ENCODE measurements at regions not wholly inside any gene's neighbourhood (a gene's known extent, or its start where the extent isn't known, plus 50 kb on each side); places are given as distances from the start of the nearest gene placed in this dataset.
A peak's percentile ranks its signal among the peaks of the same experiment; 100 is the strongest.

DNA sequence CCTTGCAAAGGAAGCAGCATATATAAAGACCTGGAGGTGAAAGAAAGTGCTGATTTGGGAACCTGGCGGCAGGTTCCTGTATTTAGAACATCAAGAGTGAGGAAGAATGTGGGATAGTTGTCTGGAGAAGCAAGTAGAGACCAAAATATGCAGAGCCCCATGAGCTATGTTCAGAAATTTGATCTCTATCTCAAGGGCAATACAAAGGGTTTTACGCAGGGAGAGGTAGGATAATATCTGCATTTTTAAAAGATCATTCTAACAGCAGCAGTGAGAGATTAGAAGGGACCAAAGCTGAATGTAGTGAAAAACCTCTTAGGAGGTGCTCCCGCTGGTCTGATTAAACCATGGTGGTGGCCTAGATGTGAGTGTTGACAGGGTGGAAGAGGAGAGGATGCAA is 453.9 kb upstream of the PKN2 start:
- DNase-seq: no peak

DNA sequence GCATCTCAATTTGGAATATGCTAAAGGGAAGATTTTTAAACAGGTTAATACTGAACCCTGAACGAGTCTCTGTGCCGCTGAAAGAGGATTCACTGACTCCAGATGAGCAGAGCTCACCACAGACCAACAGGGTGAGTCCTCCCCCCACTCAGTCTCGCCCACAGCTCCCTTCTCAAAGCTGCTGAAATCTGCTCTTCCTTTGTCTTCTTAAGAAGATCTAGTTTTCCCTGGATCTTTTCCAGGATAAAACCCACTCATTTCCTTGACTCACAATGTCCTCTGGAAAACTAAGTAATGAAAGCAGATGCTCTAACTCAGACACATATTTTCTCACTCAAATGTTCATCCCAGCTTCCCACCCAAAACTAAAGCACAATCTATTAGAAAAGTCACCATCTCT is 447.0 kb upstream of the PKN2 start:
- peak; percentile 9 for DNase-seq

DNA sequence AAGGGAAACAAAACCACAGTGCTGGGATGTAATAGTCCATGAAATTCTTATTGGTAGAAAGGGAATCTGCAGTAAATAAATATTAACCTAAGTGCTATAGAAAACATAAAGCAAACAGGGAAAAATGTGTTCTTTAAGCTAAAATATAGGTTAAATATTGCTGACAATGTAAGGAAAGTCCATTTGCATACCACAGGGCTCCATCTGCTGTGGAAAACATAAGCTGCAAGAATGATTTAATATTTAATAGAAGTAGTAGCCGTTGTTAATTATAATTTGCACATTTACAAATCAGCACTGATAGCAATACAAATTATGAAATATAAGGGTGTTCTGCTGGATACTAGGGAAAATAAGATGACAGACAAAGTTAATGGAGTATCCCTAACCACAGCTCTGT is 444.9 kb upstream of the PKN2 start:
- DNase-seq: no peak

DNA sequence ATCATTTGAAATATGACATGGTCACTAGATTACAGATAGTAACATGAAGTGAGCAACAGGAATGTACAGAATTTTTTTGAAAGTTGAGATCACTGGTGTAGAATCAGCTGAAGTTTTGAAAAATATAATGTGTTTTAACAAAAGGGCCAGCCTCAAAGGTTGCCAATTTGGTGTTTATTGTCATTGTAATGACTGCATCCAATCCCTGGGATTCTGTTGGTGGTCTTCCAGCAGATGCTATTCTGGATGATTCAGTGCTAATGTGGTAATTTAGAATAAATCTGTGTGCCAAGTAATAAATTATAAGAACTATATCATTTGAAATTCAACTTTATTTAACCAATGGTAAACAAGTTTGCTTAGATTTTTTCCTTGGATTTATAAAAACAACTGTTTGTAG is 436.4 kb upstream of the PKN2 start:
- no peak for DNase-seq

DNA sequence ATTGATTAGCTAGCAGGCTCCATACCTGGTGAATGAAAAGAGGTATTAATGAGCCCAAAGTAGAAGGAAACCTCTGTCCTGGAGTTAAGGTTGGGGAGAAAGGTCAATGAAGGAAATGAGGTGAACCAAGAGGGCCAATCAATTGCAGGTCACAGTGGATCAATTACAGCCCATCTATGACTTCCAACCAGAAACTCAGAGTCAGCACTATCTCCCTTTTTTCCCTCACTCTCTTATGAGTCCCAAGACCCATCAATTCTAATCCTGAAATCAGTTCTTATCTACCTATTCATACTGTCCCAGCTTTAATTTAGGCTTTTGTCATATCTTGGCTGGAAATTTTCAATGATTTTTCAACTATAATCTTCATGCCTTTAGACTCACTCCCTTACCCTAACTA is 433.2 kb upstream of the PKN2 start:
- no peak for DNase-seq

DNA sequence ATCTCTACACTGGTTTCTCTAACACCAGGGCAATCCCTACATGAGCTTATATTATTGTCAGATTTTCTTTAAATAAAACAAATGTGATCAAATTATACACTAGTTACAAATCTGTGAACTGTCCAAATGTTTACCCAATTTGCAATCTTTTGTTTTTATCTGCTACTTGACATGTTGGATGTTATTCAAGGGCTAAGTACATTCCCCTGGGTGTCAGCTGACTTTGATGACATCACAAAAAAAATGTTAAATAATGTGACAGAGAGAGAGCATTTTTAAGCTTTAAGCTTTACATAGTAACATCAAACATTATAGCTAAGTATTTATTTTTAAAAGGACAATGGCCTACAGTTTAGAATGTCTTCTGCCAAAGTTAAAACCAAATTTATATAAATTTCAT is 431.3 kb upstream of the PKN2 start:
- DNase-seq: no peak

DNA sequence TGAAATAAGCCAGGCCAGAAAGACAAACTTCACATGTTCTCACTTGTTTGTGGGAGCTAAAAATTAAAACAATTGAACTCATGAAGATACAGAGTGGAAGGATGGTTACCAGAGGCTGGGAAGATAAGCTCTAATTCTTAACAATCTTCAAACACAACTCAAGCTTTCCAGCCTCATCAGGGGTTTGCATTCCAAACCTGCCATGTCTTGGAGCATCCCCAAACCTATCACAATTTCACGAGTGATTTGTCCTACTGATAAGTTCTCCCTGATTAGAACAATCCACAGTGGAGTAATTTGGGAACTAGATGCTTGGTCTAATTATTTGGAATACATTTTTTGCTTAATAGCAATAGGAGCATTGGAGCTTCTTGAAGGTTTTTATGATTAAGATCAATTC is 418.5 kb upstream of the PKN2 start:
- no peak for DNase-seq

DNA sequence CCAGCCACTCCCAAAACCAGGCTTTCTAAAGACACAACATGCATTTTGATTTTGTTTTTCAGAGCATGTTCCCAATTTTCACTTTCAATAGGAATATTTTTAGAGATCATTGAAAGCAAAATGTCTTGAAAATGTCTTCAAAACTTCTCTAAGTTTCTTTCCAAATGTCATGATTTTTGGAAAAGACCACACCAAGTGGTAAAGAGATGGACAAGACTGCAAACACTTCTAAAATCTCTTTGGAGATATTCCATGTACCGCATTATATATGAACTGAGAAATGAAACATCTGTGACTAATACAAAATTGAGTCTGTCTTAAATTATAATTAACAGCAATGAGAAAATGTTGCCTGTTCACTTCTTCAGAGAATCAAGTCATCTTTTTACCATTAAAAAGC is 418.0 kb upstream of the PKN2 start:
- no peak for DNase-seq

DNA sequence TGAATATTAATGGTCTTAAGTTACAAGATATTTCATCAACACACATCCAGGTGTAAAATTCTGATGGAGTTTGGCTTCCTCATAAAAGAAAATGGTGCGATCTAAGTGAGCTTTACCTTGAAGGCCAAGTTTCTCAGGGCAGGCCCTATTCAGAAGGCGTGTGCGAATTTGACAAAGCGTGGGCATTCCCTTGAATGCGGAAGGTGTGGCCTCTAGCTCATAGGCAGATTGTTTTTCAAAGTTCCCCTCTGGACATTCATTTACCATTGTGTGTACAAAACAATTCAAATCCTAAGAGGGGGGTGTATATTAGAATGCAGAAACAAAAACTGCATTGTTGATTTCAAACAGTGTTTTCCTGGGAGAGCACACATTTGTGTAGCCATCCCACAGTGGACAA is 411.9 kb upstream of the PKN2 start:
- no peak for DNase-seq

DNA sequence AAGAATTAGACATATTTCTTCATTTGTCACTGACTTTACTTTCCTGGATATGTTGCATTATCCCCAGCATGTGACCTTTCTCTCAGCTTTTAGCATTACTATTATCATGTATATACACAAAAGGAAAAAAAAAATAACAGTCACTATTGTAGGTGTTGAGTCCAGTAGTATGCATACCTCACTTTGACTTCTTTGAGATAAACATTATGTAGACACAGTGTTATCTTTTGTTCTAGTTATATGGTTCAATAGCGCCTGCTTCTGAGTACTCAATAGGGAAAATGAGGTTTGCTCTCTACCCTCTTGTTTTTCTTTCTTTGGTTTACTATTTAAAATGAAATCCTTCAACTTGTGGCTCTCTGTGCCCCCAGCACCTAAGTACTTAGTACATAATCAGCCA is 409.6 kb upstream of the PKN2 start:
- no peak for DNase-seq

DNA sequence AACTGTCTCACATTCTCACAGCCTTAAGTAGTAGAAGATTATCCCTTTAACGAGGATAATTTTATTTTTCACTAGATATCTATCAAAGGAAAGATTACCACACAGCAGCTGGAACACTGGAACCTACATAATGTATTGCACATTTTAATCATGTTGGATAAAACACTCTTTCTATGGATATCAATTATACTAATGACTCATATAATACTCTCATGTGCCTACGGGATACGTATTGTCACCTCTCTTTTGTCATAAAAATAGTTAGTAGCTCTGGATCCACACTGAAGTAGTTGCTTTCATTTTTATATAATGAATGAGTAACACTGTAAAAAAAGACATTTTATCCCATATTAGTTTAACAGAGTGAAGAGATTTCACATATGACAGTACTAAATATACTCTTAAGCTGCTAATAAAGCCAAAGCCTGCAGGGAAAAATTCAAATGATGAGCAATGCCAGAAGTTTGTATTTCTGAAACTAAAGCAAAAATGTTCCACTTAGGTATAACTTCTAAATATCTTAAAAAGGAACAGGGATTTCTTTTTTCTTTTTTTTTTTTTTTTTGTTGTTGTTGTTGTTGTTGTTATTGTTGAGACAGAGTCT is 408.7 kb upstream of the PKN2 start:
- no peak for DNase-seq

DNA sequence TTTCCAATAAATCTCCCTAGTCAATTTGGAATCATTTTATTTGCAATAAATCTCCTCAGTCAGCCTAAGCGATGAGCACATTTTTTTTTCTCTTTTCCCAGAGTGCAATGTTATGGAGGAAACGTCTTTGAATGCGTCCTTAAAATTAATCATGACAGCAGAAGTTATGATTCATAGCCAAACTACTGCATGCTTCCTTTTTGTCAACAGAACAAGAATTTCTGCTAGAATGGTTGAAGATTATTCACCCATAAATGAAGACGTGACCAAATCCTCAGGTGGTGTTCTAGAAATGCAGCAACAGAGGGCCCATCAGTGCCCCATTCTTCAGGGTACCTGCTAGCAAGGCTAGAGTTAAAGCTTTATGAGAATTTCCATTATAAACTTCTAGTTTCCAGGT is 407.9 kb upstream of the PKN2 start:
- DNase-seq: no peak

DNA sequence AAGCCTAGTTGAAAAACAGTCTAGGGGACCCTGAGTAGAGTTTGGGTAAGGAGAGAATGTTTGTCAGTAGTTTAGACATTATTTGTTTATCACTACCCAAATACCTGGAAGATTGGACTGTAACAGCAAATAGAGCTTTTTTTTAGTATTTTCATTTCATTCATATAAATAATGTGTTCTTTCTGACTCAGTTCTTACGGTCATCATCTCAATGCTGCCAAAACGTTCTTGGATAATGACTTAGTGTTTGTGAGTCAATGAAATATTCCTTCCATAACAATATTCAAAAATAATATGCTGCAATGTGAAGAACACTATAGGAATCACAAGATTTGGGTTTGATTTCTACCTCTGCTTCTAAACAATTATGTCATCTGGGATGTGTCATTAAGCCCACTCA is 400.0 kb upstream of the PKN2 start:
- DNase-seq: no peak

DNA sequence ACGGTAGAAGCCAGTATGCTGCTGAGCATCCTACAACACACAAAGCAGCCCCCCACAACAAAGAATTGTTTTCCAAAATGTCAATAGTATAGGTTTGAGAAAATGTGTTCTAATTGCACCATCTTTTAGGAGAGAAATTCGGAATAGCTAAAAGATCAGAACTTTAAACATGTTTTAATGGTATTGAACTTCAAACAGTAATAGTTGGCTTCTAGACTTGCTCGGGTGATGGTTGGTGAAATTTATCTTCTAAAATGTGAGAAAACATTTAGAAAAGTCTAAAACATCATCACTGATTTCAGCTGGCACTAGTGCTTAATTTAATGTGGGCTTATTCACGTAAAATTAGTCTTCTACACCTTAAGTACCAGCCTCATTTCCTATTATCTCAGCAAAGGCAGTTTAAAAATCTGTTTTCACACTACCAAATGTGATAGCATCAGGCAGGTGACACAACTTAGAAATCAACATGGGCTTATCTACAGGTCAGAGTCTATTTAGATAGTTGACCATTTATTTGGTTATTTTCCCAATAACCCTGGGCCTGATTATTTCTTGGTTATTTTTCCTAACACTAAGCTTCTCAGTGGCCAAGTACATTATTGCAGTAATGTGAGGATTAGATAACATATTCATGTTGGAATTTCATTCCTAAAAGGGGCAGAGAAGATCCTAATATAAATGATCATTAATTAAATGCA is 399.3 kb upstream of the PKN2 start:
- no peak for DNase-seq

DNA sequence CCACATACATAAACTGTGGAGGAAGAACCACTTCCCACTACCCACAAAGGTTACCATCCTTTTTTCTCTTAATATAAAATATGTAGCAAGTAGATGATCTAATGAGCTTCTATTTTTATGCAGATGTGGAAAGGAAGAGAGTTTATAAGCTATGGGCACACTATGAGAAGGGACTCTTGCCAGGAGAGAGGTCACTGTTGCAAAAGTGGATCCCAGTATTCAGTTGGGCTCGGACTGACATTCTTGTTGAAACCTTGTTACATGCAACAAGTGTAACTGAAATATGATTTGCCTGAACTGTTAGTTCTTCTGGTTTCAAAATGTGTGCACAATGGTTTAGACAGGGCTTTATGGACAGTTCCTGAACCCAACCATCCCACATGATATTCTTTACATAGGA is 397.4 kb upstream of the PKN2 start:
- DNase-seq: no peak

DNA sequence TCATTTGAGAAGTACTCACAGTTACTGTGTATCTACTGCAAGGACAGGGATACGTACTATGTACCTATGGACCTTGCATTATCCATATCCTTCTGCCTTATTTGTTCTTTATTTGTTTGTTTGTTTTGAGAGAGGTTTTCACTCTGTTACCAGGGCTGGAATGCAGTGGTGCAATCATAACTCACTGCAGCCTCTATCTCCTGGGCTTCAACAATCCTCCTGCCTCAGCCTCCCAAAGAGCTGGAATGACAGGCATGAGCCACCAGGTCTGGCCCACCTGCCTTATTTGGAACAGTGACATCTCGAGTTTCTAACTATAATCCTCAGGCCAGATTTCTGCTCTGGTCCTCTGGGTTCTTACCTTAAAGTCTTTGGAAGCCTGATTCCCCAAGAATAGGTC is 395.5 kb upstream of the PKN2 start:
- DNase-seq: no peak

DNA sequence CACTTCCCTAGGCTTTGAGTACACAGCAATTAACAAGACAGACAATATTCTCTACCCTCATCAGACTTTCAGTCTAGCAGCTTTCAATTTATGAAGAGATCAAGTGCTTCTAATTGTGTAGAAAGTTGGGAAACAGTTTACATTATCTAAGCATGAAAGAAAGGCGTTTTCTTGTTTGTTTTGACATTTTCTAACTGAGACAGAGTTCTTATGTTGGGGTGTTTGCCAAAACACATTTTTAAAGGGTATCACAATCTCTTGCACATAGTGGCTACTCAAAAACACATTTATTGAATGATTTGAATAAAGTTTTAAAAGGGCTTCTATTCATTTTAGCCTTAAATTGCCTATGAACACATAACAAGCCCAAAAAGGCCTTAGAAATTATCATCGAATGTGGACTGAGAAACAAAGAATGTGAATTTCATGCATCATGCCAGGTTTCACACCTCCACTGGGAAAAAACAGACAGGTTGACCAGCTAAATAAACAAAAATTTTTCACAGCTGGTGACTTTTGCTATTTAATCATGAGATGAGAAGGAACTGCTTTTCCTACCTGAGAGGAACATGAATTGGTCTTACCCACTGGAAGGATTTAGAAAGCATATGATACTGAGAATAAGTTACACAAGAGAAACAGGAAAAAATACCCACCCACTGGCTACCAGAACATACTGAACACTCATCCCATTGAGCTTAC is 394.5 kb upstream of the PKN2 start:
- DNase-seq: no peak

DNA sequence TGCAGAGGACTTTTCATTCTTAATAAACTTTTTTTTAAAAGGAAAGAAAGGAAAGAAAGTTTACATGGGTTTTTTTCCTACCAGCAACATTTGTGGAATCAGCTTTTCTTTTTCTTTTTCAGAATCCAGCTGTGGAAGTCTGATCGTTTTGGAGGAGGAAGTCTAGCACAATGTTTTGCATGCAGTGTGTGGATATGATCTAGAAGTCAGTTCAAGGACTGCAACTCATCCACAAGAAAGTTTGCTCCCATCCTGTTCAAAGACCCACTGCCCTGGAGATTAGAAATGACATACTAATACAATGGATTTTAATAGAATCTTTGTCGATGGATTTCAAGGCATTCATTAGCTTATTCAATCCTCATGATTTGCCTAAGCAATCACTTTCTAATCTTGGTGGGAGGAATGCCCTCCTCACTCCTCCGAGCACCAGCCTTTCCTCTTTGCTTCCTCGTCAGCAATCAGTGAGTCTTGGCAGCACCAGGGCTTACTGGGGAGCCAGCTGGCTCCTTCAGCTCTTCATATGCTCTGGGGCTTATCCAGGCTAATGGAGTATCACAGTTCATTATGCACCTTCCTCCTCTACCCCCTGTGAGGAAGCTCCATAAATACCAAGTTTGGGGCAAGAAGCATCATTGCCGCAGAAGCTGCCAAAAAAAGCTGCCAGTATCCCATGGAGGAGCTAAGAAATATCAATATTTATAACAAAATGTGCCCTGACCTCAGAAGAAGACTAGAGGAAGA is 392.3 kb upstream of the PKN2 start:
- DNase-seq: no peak

DNA sequence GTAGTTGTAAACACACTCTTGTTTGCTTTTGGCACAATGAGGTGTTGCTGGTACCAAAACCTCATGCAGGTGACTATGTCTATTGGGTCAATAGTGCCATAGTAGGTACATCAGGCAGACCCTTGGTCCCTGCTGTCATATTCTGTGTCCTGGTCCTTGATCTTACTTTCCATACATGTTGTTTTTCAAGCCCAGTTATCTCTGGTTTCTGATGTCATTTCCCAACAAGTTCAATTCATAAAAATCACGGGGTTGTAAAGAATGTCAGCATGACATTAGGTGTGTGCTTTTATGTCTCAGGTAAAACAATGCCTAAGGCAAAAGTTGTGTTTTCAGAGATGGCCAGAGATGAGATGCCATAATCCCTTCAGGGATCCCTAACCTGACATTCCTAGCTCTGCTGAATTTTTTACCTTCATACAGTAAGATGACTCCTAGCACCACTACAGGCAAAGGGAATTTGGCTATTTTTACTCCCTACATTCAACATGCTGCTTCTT is 390.3 kb upstream of the PKN2 start:
- no peak for DNase-seq

DNA sequence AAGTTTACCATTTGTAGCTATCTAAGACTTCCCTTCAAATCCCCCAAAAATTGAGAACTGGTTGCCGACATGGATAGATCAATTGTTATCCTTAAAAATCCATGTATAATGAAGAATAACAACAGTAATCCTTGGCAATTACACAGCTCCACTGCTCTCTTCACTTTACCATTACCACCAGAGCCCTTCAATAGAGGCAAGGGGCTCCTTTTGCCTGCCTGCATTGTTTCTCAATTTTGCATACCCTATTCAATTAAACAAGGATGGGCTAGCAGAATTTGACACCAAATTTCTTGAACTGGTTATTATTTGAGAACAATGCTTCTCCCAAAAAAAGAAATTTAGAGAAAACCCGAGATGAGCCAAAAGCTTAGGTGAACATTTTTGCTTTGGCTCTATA is 387.8 kb upstream of the PKN2 start:
- DNase-seq: no peak

DNA sequence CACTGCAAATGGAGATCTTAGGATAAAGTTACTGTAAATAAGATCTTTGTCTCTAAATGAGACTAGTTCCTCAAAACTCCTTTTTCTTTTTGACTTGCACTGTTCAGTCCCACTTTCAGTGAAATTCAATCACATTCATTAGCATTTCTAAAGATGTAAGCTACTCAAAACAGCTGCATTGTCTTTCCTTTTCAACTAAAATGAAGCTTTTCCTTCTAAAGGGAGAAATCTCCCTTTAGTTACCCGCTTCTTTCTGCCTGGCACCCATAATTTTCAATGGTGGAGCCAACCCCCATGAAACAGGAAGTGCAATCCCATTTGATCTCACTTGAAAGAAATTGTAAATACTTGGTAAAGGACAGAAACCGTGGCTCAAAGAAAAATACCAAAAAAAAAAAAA is 387.4 kb upstream of the PKN2 start:
- no peak for DNase-seq

DNA sequence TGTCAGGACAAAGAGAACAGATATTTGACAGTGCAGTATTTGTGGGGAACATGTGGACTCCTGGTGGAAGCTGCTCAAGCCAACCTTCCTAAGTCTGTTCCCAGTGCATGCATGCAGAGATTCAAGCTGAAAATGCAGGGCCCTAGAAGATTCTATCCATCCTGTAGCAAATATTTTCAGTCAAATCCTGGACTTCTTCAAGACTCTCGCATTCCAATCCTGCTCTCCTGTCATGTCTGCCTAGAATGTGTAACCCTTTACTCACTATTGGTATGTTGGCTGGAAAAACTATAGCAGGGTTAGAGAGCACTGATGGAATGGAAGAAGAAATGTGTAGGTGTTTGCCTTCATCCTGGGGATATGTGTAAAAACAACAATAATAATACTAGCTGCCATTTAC is 385.6 kb upstream of the PKN2 start:
- DNase-seq: no peak

DNA sequence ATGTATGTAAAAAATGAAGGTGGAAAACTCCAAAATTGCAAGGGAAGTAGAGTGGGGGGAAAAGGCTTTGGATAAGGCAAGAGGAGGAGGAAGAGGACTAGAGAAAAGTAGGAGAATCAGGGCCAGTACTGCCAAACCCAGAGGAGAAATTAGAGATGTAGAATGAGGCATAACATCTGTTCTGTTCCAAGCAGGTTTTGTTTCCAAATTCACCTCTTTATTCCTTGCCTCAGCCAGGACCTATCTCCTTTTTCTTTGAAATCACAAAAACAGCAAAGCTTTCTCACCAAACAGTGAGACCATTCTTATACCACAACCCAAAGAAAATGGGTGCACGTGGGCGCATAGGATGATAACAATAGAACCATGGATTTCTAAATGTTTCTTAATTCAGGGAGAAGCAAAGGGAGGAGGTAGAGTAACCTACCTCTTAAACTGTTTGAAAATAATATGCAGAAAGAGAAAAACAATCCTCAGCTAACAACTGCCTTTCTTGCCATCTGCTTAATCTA is 383.3 kb upstream of the PKN2 start:
- DNase-seq: no peak
